PFSK-1 (cell line): ENCODE measurements at regions not wholly inside any gene's neighbourhood (a gene's known extent, or its start where the extent isn't known, plus 50 kb on each side); places are given as distances from the start of the nearest gene placed in this dataset.

ENCODE experiments used
- FOXP2 ChIP-seq: optimal IDR thresholded peaks from 2 replicates; pipeline ENCODE3; 2011; ENCODE audit warnings: borderline replicate concordance, control low read depth, inconsistent platforms; ENCODE audit not compliant: insufficient read depth; ENCODE audit errors: extremely low read length, extremely low read depth
- POLR2AphosphoS5 ChIP-seq: IDR thresholded peaks from 2 replicates; pipeline ENCODE4 v1.6.1; 2012; ENCODE audit warnings: low read depth, mild to moderate bottlenecking, control low read depth, low read length, moderate library complexity
- REST ChIP-seq, 2 experiments: IDR thresholded peaks; 2 replicates each; pipeline versions ENCODE4 v1.6.1 to v1.8.0; 2011 to 2012; ENCODE audit warnings: low read depth in 2 of 2, low read length in 2 of 2, control low read depth in 1 of 2, inconsistent platforms in 1 of 2, mild to moderate bottlenecking in 1 of 2, moderate library complexity in 1 of 2; ENCODE audit not compliant: insufficient read depth in 1 of 2
- SIN3A ChIP-seq: IDR thresholded peaks from 2 replicates; pipeline ENCODE4 v1.6.1; 2012; ENCODE audit warnings: mild to moderate bottlenecking, low read length, moderate library complexity, borderline replicate concordance; ENCODE audit not compliant: insufficient read depth
- TAF1 ChIP-seq: IDR thresholded peaks from 2 replicates; pipeline ENCODE4 v1.6.1; 2012; ENCODE audit warnings: low read length, control low read depth, borderline replicate concordance; ENCODE audit not compliant: insufficient read depth

DNA sequence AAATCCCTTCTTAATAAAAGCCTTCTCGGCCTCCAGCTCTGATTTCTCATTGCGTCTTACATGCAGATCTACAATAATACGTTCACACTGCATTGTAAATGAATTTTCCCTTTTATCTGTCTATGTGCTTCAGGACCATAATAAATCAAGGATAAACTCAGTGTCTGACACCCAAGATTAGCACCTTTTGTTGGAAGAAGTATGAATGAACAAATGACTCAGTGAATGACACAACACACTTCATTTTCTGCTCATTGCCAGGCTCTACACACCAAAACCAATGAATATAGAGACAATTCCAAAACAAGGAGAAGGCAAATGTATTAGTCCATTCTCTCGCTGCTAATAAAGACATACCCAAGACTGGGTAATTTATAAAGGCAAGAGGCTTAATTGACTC is 1224.4 kb downstream of the EFNB2 start:
- TF ChIP-seq POLR2AphosphoS5 (no peak), SIN3A (no peak), FOXP2 (no peak), REST (IDR thresholded peaks at IDR 0.05; ENCODE audit: insufficient read depth in 1 of 2, low read depth in 2 of 2, low read length in 2 of 2) (no peak), TAF1 (no peak)

GRCh38 chr13:105307776-105308175 is 1227.7 kb downstream of the EFNB2 start:
- TF ChIP-seq FOXP2 (no peak), TAF1 (no peak)

- TF ChIP-seq TAF1 (no peak), POLR2AphosphoS5 (no peak), REST (IDR thresholded peaks at IDR 0.05; ENCODE audit: insufficient read depth in 1 of 2, low read depth in 2 of 2, low read length in 2 of 2) (no peak), SIN3A (no peak), FOXP2 (no peak)
Observed at GRCh38 chr13:105297839-105298238, 1237.6 kb downstream of the EFNB2 start.

GRCh38 chr13:105291987-105292386 is 1243.5 kb downstream of the EFNB2 start:
- no peak for TF ChIP-seq POLR2AphosphoS5
- no peak for TF ChIP-seq REST (IDR thresholded peaks at IDR 0.05; ENCODE audit: insufficient read depth in 1 of 2, low read depth in 2 of 2, low read length in 2 of 2)
- no peak for TF ChIP-seq SIN3A
- no peak for TF ChIP-seq FOXP2
- TF ChIP-seq TAF1: no peak

DNA sequence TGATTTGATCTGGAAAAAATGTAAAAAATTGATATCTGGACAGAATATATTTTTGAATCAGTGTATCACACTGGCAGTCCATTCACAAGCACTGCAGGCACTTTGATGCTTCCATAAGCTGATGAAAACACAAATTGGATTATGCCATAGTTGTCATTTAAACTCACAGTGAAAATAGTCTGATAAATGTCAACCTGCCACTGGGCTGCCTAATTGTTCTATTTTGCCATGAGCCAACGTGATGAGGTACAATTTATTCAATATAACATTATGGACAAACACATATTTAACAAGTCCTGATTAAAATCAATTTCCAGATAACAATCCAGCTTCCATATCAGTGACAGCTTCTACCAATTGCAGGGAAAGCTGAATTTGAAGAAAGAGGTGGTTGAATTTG is 1244.9 kb downstream of the EFNB2 start:
- TF ChIP-seq TAF1: no peak
- no peak for TF ChIP-seq POLR2AphosphoS5
- no peak for TF ChIP-seq SIN3A
- TF ChIP-seq FOXP2: no peak
- TF ChIP-seq REST (IDR thresholded peaks at IDR 0.05; ENCODE audit: insufficient read depth in 1 of 2, low read depth in 2 of 2, low read length in 2 of 2): no peak
